Calu3 (cell line): ENCODE measurements at regions not wholly inside any gene's neighbourhood (a gene's known extent, or its start where the extent isn't known, plus 50 kb on each side); places are given as distances from the start of the nearest gene placed in this dataset.

Experiments
- BruUV-seq: library from RNA; stranded (reverse); fragments of 400-500 nt; replicated peaks from 2 replicates; lab custom pipeline; 2021; lab: Mats Ljungman, UMichigan
- CTCF ChIA-PET: fragments of 300-600 bp; sonication (Branson Sonifier 250); formaldehyde crosslinking; loops from one replicate; lab custom pipeline; 2022; ENCODE audit warnings: antibody characterized with exemption; lab: Charles Lee
- DNase-seq: peaks from one replicate; pipeline ENCODE4 v3.0.0; 2022
- H3K27ac Mint-ChIP-seq: one replicate; pipeline ENCODE4 v1.8.0; 2022; ENCODE audit warnings: mixed read lengths; ENCODE audit not compliant: unreplicated experiment
- H3K27me3 Mint-ChIP-seq: one replicate; pipeline ENCODE4 v1.8.0; 2022; ENCODE audit warnings: mixed read lengths; ENCODE audit not compliant: unreplicated experiment
- H3K36me3 Mint-ChIP-seq: one replicate; pipeline ENCODE4 v1.8.0; 2022; ENCODE audit warnings: mild to moderate bottlenecking, moderate library complexity, mixed read lengths; ENCODE audit not compliant: insufficient read depth, unreplicated experiment
- H3K4me1 Mint-ChIP-seq: one replicate; pipeline ENCODE4 v1.8.0; 2022; ENCODE audit warnings: mild to moderate bottlenecking, low read depth, mixed read lengths; ENCODE audit not compliant: unreplicated experiment
- H3K4me3 Mint-ChIP-seq: one replicate; pipeline ENCODE4 v1.8.0; 2022; ENCODE audit warnings: mild to moderate bottlenecking, low read depth, moderate library complexity, mixed read lengths; ENCODE audit not compliant: unreplicated experiment
- H3K9me3 Mint-ChIP-seq: one replicate; pipeline ENCODE4 v1.8.0; 2022; ENCODE audit warnings: low read depth, mixed read lengths; ENCODE audit not compliant: unreplicated experiment
- CTCF ChIP-seq: fragments of 200-600 bp; IDR thresholded peaks from one replicate; pipeline ENCODE4 v1.8.0; 2022; ENCODE audit warnings: antibody characterized with exemption; ENCODE audit not compliant: unreplicated experiment
- intact Hi-C: fragments of 100-400 bp; cut with micrococcal nuclease; formaldehyde crosslinking; loops from one replicate; pipeline ENCODE4 v1.10.0; 2022; ENCODE audit not compliant: unreplicated experiment

DNA sequence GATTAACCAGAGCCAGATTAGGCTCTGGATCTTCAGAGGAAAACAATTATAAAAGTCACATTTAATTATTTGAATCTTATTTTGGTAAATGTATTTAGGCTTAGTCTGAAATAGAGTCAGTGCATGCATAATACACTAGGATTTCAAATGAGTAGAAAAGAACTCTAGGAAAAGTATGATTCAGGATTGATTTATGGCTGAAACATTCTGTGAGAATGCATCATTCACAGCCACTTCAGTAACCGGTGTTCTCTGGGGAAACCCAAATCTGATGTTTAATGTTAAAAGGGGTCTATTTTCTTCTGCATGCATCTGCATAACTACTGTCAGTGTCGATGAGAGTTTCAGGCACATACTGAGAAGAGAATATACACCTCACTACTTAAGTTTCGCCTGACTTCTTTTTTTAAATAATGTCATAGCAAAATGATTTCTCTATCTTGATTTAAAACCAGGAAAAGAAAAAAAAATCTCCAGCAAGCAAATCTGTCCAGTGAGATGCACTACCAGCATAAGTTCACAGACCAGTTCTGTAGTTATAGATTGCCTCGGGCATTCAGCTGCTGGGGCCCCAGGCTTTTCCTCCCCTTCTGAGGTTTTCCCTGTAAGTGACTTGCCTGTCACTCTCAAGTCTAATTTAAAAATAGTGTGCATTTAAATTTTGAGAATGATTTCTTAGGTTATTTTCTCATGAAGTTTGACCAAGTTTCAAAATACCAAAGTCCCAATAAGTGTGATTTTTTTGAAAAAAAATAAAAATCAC is 501.5 kb downstream of the NR4A2 start:
- BruUV-seq, result no TSS peak
- Mint-ChIP-seq H3K4me1 (peaks cover 4% of the 10 kb centered on the region), H3K4me3 (no peak overlapping the region), H3K27me3 (no peaks in the 10 kb centered on the region), H3K27ac (no peak overlapping the region), H3K9me3 (no peaks in the 10 kb centered on the region), H3K36me3 (no peaks in the 10 kb centered on the region)
- CTCF ChIA-PET, result no interaction called here
- no peak for DNase-seq
- intact Hi-C loops, result no loop called here
- no peak for TF ChIP-seq CTCF

- BruUV-seq, result no TSS peak
- no peak for TF ChIP-seq CTCF
- H3K27me3 Mint-ChIP-seq, result no peaks in the 10 kb centered on the region
- H3K9me3 Mint-ChIP-seq, result no peaks in the 10 kb centered on the region
- intact Hi-C loops, result no loop called here
- peaks cover 10% of the 10 kb centered on the region for H3K4me1 Mint-ChIP-seq
- H3K36me3 Mint-ChIP-seq, result no peaks in the 10 kb centered on the region
- CTCF ChIA-PET, result no interaction called here
- H3K4me3 Mint-ChIP-seq, result no peak overlapping the region
- no peak overlapping the region for H3K27ac Mint-ChIP-seq
- no peak for DNase-seq
Measured at GRCh38 chr2:155830351-155830750, 502.2 kb downstream of the NR4A2 start.

DNA sequence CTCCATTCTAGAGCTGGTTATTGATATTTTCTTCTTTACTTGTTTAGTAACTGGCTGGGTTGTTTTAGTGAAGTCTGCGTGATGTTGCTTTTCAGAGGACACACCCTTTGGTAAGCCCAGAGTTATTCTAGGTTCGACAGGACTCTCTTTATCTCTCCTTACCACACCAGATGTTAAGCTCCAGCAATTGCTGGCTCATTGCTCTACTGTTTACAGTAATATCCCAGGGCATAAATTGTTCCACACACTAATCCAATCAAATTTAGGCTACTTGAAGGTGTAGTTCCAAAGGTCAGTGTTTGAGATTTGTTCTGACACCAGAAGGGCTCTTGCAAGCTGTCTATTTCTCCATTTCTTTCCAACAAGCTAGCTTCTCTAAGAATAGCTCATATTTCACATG is 506.6 kb downstream of the NR4A2 start:
- H3K4me3 Mint-ChIP-seq, result no peak overlapping the region
- no peaks in the 10 kb centered on the region for H3K27me3 Mint-ChIP-seq
- intact Hi-C loops, result no loop called here
- no peaks in the 10 kb centered on the region for H3K36me3 Mint-ChIP-seq
- no peak for DNase-seq
- peaks cover 11% of the 10 kb centered on the region for H3K4me1 Mint-ChIP-seq
- no peaks in the 10 kb centered on the region for H3K9me3 Mint-ChIP-seq
- CTCF ChIA-PET, result no interaction called here
- TF ChIP-seq CTCF, result no peak
- no TSS peak for BruUV-seq
- H3K27ac Mint-ChIP-seq, result no peak overlapping the region

DNA sequence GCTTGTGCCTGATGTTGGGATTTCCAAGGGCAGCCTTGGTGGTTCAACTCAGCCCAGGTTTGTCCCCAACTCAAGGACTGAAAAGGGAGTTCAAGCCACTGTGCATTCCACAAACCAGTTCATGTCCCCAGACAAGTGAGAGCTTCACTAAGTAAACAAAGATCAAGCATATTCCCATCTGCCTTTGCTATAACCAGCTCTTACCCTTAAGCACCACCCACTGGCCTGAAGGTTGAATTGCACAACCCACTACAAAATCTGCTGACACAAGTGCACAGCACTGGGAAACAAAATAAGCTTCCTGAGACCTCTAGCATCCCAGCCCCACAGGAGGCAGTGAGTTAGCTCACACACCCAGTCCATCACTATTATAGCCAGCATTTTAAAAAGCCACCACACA is 516.7 kb downstream of the NR4A2 start:
- BruUV-seq, result no TSS peak
- intact Hi-C loops, result loop anchor here (1.0 kb wide), 1 partner anchor 439 kb away; no protein-coding TSS in a partner anchor
- CTCF ChIA-PET, result interaction anchor here (0.6 to 1.2 kb wide), 4 partner anchors 323 to 447 kb away, joined by 3 to 7 read pairs (median 4); no protein-coding TSS in a partner anchor

More for the DNA sequence above, 516.7 kb downstream of the NR4A2 start:
- no peak overlapping the region for H3K4me3 Mint-ChIP-seq
- DNase-seq, result peak; percentile 32
- no peak overlapping the region for H3K27ac Mint-ChIP-seq
- peaks cover 2% of the 10 kb centered on the region for H3K9me3 Mint-ChIP-seq
- H3K36me3 Mint-ChIP-seq, result no peaks in the 10 kb centered on the region
- no peaks in the 10 kb centered on the region for H3K4me1 Mint-ChIP-seq
- TF ChIP-seq CTCF, result no peak
- H3K27me3 Mint-ChIP-seq, result no peaks in the 10 kb centered on the region
